Activated CD8-positive, alpha-beta memory T cell treated with anti-CD3 and anti-CD28 coated beads, Interleukin-2, amount 50 U/mL, for 48 hours (primary cell): ENCODE measurements at regions not wholly inside any gene's neighbourhood (a gene's known extent, or its start where the extent isn't known, plus 50 kb on each side); places are given as distances from the start of the nearest gene placed in this dataset.

Experiments
- DNase-seq: peaks from one replicate; pipeline ENCODE4 v3.0.0-alpha.2; 2020

GRCh38 chr7:35533902-35534301 lies 161.0 kb downstream of the HERPUD2 start:
- DNase-seq: no peak

- DNase-seq: no peak
These were observed 164.5 kb downstream of the HERPUD2 start for GRCh38 chr7:35530124-35531109.

- DNase-seq: no peak
These were observed 165.2 kb downstream of the HERPUD2 start for GRCh38 chr7:35529713-35530112.

GRCh38 chr7:35528381-35528977 lies 166.5 kb downstream of the HERPUD2 start:
- DNase-seq: no peak

- DNase-seq: no peak
These were observed 168.3 kb downstream of the HERPUD2 start for GRCh38 chr7:35526645-35527044.

GRCh38 chr7:35524112-35524804 lies 170.7 kb downstream of the HERPUD2 start:
- DNase-seq: no peak

GRCh38 chr7:35523292-35523691 lies 171.6 kb downstream of the HERPUD2 start:
- no peak for DNase-seq

GRCh38 chr7:35522697-35523096 lies 172.2 kb downstream of the HERPUD2 start:
- DNase-seq: no peak

- no peak for DNase-seq
These were observed 173.0 kb downstream of the HERPUD2 start for GRCh38 chr7:35521941-35522340.

- no peak for DNase-seq
These were observed 173.9 kb downstream of the HERPUD2 start for GRCh38 chr7:35520810-35521625.

- peak; percentile 69 for DNase-seq
These were observed 174.7 kb downstream of the HERPUD2 start for GRCh38 chr7:35519971-35520809.

GRCh38 chr7:35518767-35519166 lies 176.2 kb downstream of the HERPUD2 start:
- DNase-seq: no peak

- DNase-seq: no peak
These were observed 178.4 kb downstream of the HERPUD2 start for GRCh38 chr7:35516498-35516897.

GRCh38 chr7:35513828-35514227 lies 181.1 kb downstream of the HERPUD2 start:
- no peak for DNase-seq

- DNase-seq: no peak
These were observed 181.7 kb downstream of the HERPUD2 start for GRCh38 chr7:35513195-35513594.

GRCh38 chr7:35512716-35513115 lies 182.2 kb downstream of the HERPUD2 start:
- no peak for DNase-seq

- DNase-seq: no peak
These were observed 186.1 kb downstream of the HERPUD2 start for GRCh38 chr7:35508623-35509400.

GRCh38 chr7:35505066-35505465 lies 189.9 kb downstream of the HERPUD2 start:
- no peak for DNase-seq

GRCh38 chr7:35504365-35504764 lies 190.6 kb downstream of the HERPUD2 start:
- DNase-seq: no peak

GRCh38 chr7:35501681-35502080 lies 193.3 kb downstream of the HERPUD2 start:
- no peak for DNase-seq

- no peak for DNase-seq
These were observed 195.7 kb downstream of the HERPUD2 start for GRCh38 chr7:35499226-35499625.
